H9 (cell line): ENCODE measurements at regions not wholly inside any gene's neighbourhood (a gene's known extent, or its start where the extent isn't known, plus 50 kb on each side); places are given as distances from the start of the nearest gene placed in this dataset.

ENCODE experiments used
- DNase-seq: peaks from one replicate; pipeline ENCODE4 v3.0.0-alpha.2; 2017
- H2AFZ ChIP-seq: one replicate; pipeline ENCODE4 v1.6.1; 2013; ENCODE audit warnings: mild to moderate bottlenecking, low read length, control low read depth, moderate library complexity
- H2AK5ac ChIP-seq: 2 replicates; pipeline ENCODE4 v1.6.1; 2013; ENCODE audit warnings: low read length, control low read depth, mixed read lengths; ENCODE audit not compliant: insufficient read length
- H2BK120ac ChIP-seq: one replicate; pipeline ENCODE4 v1.6.1; 2013; ENCODE audit warnings: low read depth, mild to moderate bottlenecking, low read length, control low read depth, inconsistent platforms; ENCODE audit not compliant: poor library complexity, severe bottlenecking
- H2BK12ac ChIP-seq: 2 replicates; pipeline ENCODE4 v1.6.1; 2013; ENCODE audit warnings: low read length, control low read depth, mixed read lengths, low read depth; ENCODE audit not compliant: insufficient read length
- H2BK15ac ChIP-seq: 2 replicates; pipeline ENCODE4 v1.6.1; 2013; ENCODE audit warnings: low read depth, low read length, control low read depth
- H2BK20ac ChIP-seq: one replicate; pipeline ENCODE4 v1.6.1; 2013; ENCODE audit warnings: low read depth, mild to moderate bottlenecking, low read length, control low read depth, inconsistent platforms; ENCODE audit not compliant: poor library complexity, severe bottlenecking
- H2BK5ac ChIP-seq: 2 replicates; pipeline ENCODE4 v1.6.1; 2013; ENCODE audit warnings: low read length, control low read depth, mixed read lengths; ENCODE audit not compliant: insufficient read length
- H3K14ac ChIP-seq: 2 replicates; pipeline ENCODE4 v1.6.1; 2013; ENCODE audit warnings: low read length, control low read depth; ENCODE audit not compliant: insufficient read depth
- H3K18ac ChIP-seq: 2 replicates; pipeline ENCODE4 v1.6.1; 2013; ENCODE audit warnings: low read depth, mild to moderate bottlenecking, mixed read lengths, low read length, control low read depth; ENCODE audit not compliant: insufficient read length
- H3K23ac ChIP-seq: 2 replicates; pipeline ENCODE4 v1.6.1; 2013; ENCODE audit warnings: low read length, control low read depth, mixed read lengths, low read depth; ENCODE audit not compliant: insufficient read length
- H3K23me2 ChIP-seq: 2 replicates; pipeline ENCODE4 v1.6.1; 2013; ENCODE audit warnings: low read depth, mild to moderate bottlenecking, mixed read lengths, low read length, control low read depth; ENCODE audit not compliant: insufficient read length, poor library complexity, severe bottlenecking
- H3K27ac ChIP-seq: 2 replicates; pipeline ENCODE4 v1.5.1; 2013; ENCODE audit warnings: low read length, control low read depth, mixed read lengths, low read depth; ENCODE audit not compliant: insufficient read length
- H3K27me3 ChIP-seq: 2 replicates; pipeline ENCODE4 v1.6.1; 2013; ENCODE audit warnings: low read length, control low read depth, inconsistent platforms; ENCODE audit not compliant: insufficient read depth
- H3K4ac ChIP-seq: 2 replicates; pipeline ENCODE4 v1.6.1; 2013; ENCODE audit warnings: low read depth, mild to moderate bottlenecking, control low read depth, inconsistent platforms, low read length, moderate library complexity
- H3K4me1 ChIP-seq: 2 replicates; pipeline ENCODE4 v1.6.1; 2013; ENCODE audit warnings: low read length, control low read depth, inconsistent platforms; ENCODE audit not compliant: insufficient read depth
- H3K4me2 ChIP-seq: 2 replicates; pipeline ENCODE4 v1.6.1; 2013; ENCODE audit warnings: low read length, control low read depth, mixed read lengths; ENCODE audit not compliant: insufficient read length, insufficient read depth
- H3K56ac ChIP-seq: 2 replicates; pipeline ENCODE4 v1.6.1; 2013; ENCODE audit warnings: low read depth, mild to moderate bottlenecking, mixed read lengths, low read length, control low read depth; ENCODE audit not compliant: insufficient read length
- H3K79me1 ChIP-seq: 2 replicates; pipeline ENCODE4 v1.6.1; 2013; ENCODE audit warnings: low read depth, mild to moderate bottlenecking, moderate library complexity, low read length, control low read depth, inconsistent platforms; ENCODE audit not compliant: insufficient read depth, poor library complexity, severe bottlenecking
- H3K79me2 ChIP-seq: 2 replicates; pipeline ENCODE4 v1.6.1; 2013; ENCODE audit warnings: low read length, control low read depth, inconsistent platforms; ENCODE audit not compliant: insufficient read depth
- H3K9ac ChIP-seq: 2 replicates; pipeline ENCODE4 v1.6.1; 2013; ENCODE audit warnings: low read length, control low read depth, mixed read lengths; ENCODE audit not compliant: insufficient read length; ENCODE audit errors: extremely low read depth
- H3K9me3 ChIP-seq: one replicate; pipeline ENCODE4 v1.6.1; 2013; ENCODE audit warnings: low read depth, low read length, inconsistent platforms; ENCODE audit not compliant: control insufficient read depth
- H3T11ph ChIP-seq: one replicate; pipeline ENCODE4 v1.6.1; 2013; ENCODE audit warnings: mild to moderate bottlenecking, low read length, control low read depth, inconsistent platforms
- H4K20me1 ChIP-seq: one replicate; pipeline ENCODE4 v1.6.1; 2013; ENCODE audit not compliant: control insufficient read depth, insufficient read length, insufficient read depth
- H4K5ac ChIP-seq: 2 replicates; pipeline ENCODE4 v1.6.1; 2013; ENCODE audit warnings: low read depth, mild to moderate bottlenecking, mixed read lengths, low read length, control low read depth; ENCODE audit not compliant: insufficient read length
- H4K8ac ChIP-seq: replicated peaks from 2 replicates; pipeline ENCODE4 v1.6.1; 2013; ENCODE audit warnings: low read length, control low read depth, mixed read lengths, low read depth; ENCODE audit not compliant: insufficient read length
- H4K91ac ChIP-seq: 2 replicates; pipeline ENCODE4 v1.6.1; 2013; ENCODE audit warnings: low read depth, mild to moderate bottlenecking, moderate library complexity, mixed read lengths, low read length, control low read depth; ENCODE audit not compliant: insufficient read length
- H3K27ac Mint-ChIP-seq, 3 experiments: 2 replicates in 2 of 3; 3 replicates in 1 of 3; pipeline ENCODE4 v1.8.0; 2020 to 2021; ENCODE audit warnings: mixed read lengths in 3 of 3, mild to moderate bottlenecking in 1 of 3, moderate library complexity in 1 of 3
- H3K27me3 Mint-ChIP-seq: 2 replicates; pipeline ENCODE4 v1.8.0; 2021; ENCODE audit warnings: low read depth, mild to moderate bottlenecking, moderate library complexity, mixed read lengths
- H3K36me3 Mint-ChIP-seq, 3 experiments: 2 replicates in 2 of 3; 3 replicates in 1 of 3; pipeline ENCODE4 v1.8.0; 2020 to 2021; ENCODE audit warnings: low read depth in 3 of 3, mixed read lengths in 3 of 3; ENCODE audit not compliant: insufficient read depth in 1 of 3
- H3K4me1 Mint-ChIP-seq, 2 experiments: 2 replicates each; pipeline ENCODE4 v1.8.0; 2020; ENCODE audit warnings: mixed read lengths in 2 of 2
- H3K4me3 Mint-ChIP-seq, 2 experiments: 2 replicates in 1 of 2; 3 replicates in 1 of 2; pipeline ENCODE4 v1.8.0; 2020 to 2021; ENCODE audit warnings: mild to moderate bottlenecking in 2 of 2, mixed read lengths in 2 of 2, moderate library complexity in 1 of 2
- H3K9me3 Mint-ChIP-seq, 2 experiments: 2 replicates in 1 of 2; 3 replicates in 1 of 2; pipeline ENCODE4 v1.8.0; 2020; ENCODE audit warnings: mild to moderate bottlenecking in 2 of 2, mixed read lengths in 2 of 2, moderate library complexity in 1 of 2
- CTCF ChIP-seq: fragments of 200-600 bp; sonication (generic); conservative IDR thresholded peaks from 3 replicates; pipeline ENCODE4 v1.8.0; 2021; ENCODE audit warnings: antibody characterized with exemption, mild to moderate bottlenecking
- WGBS: extraction: QIAGEN DNeasy Blood & Tissue Kit; methylation state at CpG from one replicate; pipeline ENCODE4 v1.1.7; 2013; ENCODE audit warnings: missing lambda C conversion rate, low lambda C conversion rate, mixed read lengths; ENCODE audit not compliant: insufficient read length; ENCODE audit errors: extremely low coverage; 5-methylcytosine and 5-hydroxymethylcytosine counted together

- no peak overlapping the region for H2AK5ac ChIP-seq
These were observed 255.5 kb downstream of the SNX10 start for GRCh38 chr7:26547156-26547555.

More at GRCh38 chr7:26547156-26547555, 255.5 kb downstream of the SNX10 start:
- Mint-ChIP-seq H3K36me3 (no peaks in the 10 kb centered on the region), H3K27me3 (no peaks in the 10 kb centered on the region), H3K27ac (no peak overlapping the region), H3K9me3 (no peaks in the 10 kb centered on the region), H3K4me1 (peaks cover 6 to 12% of the 10 kb centered on the region in 2 experiments), H3K4me3 (no peak overlapping the region)
- WGBS = no CpG with 5 or more reads among the region's 3 CpGs
- Histone ChIP-seq H3K18ac (no peak overlapping the region), H4K20me1 (no peaks in the 10 kb centered on the region), H3K4me1 (no peaks in the 10 kb centered on the region), H3K23me2 (no peaks in the 10 kb centered on the region), H3T11ph (no peak overlapping the region), H3K23ac (no peak overlapping the region), H2BK20ac (no peak overlapping the region), H2AFZ (no peak overlapping the region), H3K27me3 (no peaks in the 10 kb centered on the region), H2BK120ac (no peak overlapping the region), H2BK5ac (no peak overlapping the region), H2BK12ac (no peak overlapping the region), H3K79me2 (no peaks in the 10 kb centered on the region), H3K9me3 (no peaks in the 10 kb centered on the region), H3K9ac (no peak overlapping the region), H3K79me1 (no peaks in the 10 kb centered on the region), H3K14ac (no peak overlapping the region), H2BK15ac (no peak overlapping the region), H3K56ac (no peak overlapping the region), H4K5ac (no peak overlapping the region), H3K4ac (no peak overlapping the region), H3K27ac (no peak overlapping the region), H4K91ac (no peak overlapping the region), H4K8ac (no peak overlapping the region), H3K4me2 (no peak overlapping the region)
- no peak for TF ChIP-seq CTCF
- DNase-seq = no peak
